ENCODE measurements at regions not wholly inside any gene's neighbourhood (a gene's known extent, or its start where the extent isn't known, plus 50 kb on each side); places are given as distances from the start of the nearest gene placed in this dataset.

GRCh38 chr5:93886098-93886806 lies 144.9 kb upstream of the POU5F2 start:
- H3K36me3 ChIP-seq, result no peaks in the 10 kb centered on the region
- H3K4me3 ChIP-seq (ENCODE audit: low read depth, low read length), result no peak overlapping the region
- no peak for DNase-seq
- no peaks in the 10 kb centered on the region for H3K27me3 ChIP-seq
- no peaks in the 10 kb centered on the region for H3K9me3 ChIP-seq
- TF ChIP-seq CTCF (IDR thresholded peaks at IDR 0.05; ENCODE audit: low read depth, low read length), result no peak
- no peaks in the 10 kb centered on the region; the same call in 1 of the 2 replicates for H3K4me1 ChIP-seq

- Histone ChIP-seq H3K9me3 (no peaks in the 10 kb centered on the region), H3K36me3 (no peaks in the 10 kb centered on the region), H3K4me3 (ENCODE audit: low read depth, low read length) (no peak overlapping the region), H3K27me3 (no peaks in the 10 kb centered on the region), H3K4me1 (no peaks in the 10 kb centered on the region; the same call in 1 of the 2 replicates)
- no peak for TF ChIP-seq CTCF (IDR thresholded peaks at IDR 0.05; ENCODE audit: low read depth, low read length)
- no peak for DNase-seq
Measured at GRCh38 chr5:93884254-93884653, 142.9 kb upstream of the POU5F2 start.

GRCh38 chr5:93883459-93883858 lies 142.1 kb upstream of the POU5F2 start:
- Histone ChIP-seq H3K27me3 (no peaks in the 10 kb centered on the region), H3K4me3 (ENCODE audit: low read depth, low read length) (no peak overlapping the region), H3K9me3 (no peaks in the 10 kb centered on the region), H3K36me3 (no peaks in the 10 kb centered on the region), H3K4me1 (no peaks in the 10 kb centered on the region; the same call in 1 of the 2 replicates)
- no peak for DNase-seq
- no peak for TF ChIP-seq CTCF (IDR thresholded peaks at IDR 0.05; ENCODE audit: low read depth, low read length)

- Histone ChIP-seq H3K4me1 (no peaks in the 10 kb centered on the region; the same call in 1 of the 2 replicates), H3K27me3 (no peaks in the 10 kb centered on the region), H3K36me3 (no peaks in the 10 kb centered on the region), H3K9me3 (no peaks in the 10 kb centered on the region), H3K4me3 (ENCODE audit: low read depth, low read length) (no peak overlapping the region)
- TF ChIP-seq CTCF (IDR thresholded peaks at IDR 0.05; ENCODE audit: low read depth, low read length), result peak; percentile 38
- no peak for DNase-seq
Measured at GRCh38 chr5:93875693-93876092, 134.3 kb upstream of the POU5F2 start.

- Histone ChIP-seq H3K36me3 (no peaks in the 10 kb centered on the region), H3K4me3 (ENCODE audit: low read depth, low read length) (no peak overlapping the region)
Measured at GRCh38 chr5:93874491-93874890, 133.1 kb upstream of the POU5F2 start.

More at GRCh38 chr5:93874491-93874890, 133.1 kb upstream of the POU5F2 start:
- Histone ChIP-seq H3K27me3 (no peaks in the 10 kb centered on the region), H3K9me3 (no peaks in the 10 kb centered on the region), H3K4me1 (no peaks in the 10 kb centered on the region; the same call in 1 of the 2 replicates)
- no peak for DNase-seq
- TF ChIP-seq CTCF (IDR thresholded peaks at IDR 0.05; ENCODE audit: low read depth, low read length), result no peak

All from BE2C (cell line).